Heart left ventricle (tissue), 13 donors: ENCODE measurements at regions not wholly inside any gene's neighbourhood (a gene's known extent, or its start where the extent isn't known, plus 50 kb on each side); places are given as distances from the start of the nearest gene placed in this dataset.

ENCODE experiments used
- CTCF ChIP-seq, 12 donors: fragments of 200-600 bp; sonication (generic) in 4 of 12; IDR thresholded peaks; one replicate each; pipeline versions ENCODE4 v1.5.0 to v1.8.0; 2018 to 2022; ENCODE audit warnings: antibody characterized with exemption in 12 of 12, mild to moderate bottlenecking in 5 of 12
- POLR2A ChIP-seq, 2 donors: fragments of 450-650 bp; IDR thresholded peaks; one replicate each; pipeline ENCODE4 v1.6.1; 2017; ENCODE audit warnings: antibody characterized with exemption in 2 of 2, mild to moderate bottlenecking in 2 of 2, moderate library complexity in 2 of 2
- donor health status: ischemic (EF 13 %, LVEDD 7.1; RV severe dilation, severe dysfunction).
- donor health status: DM: no; HTN: yes; CAD: no.
- donor health status: DM: no; HTN: no; CAD: no.
- donor health status: ischemic (EF 25% LVEDD 6.9; RV normal size, moderate dysfunction).
- donor health status: ischemic (EF 25% LVEDD 5.7; RV mildly dilated, moderate dysfunction).
- donor health status: ischemic (EF 35%, LVEDD 5.7; RV mildly dilated, moderate dysfunction).
- donor health status: nonischemic (EF 11% LVEDD 7.7; RV severe dilation, severe dysfunction).
- donor health status: DM: yes; HTN: yes; CAD: no.
- donor health status: PGD.
- donor health status: ischemic (EF 29% LVEDD 5.4; RV normal size, mild dysfunction).
- donor health status: nonischemic (EF 23%, LVEDD 6.1; RV moderate dilation, normal function).

- TF ChIP-seq CTCF (IDR thresholded peaks at IDR 0.05) (no peak), POLR2A (IDR thresholded peaks at IDR 0.05) (no peak)
These were observed 239.8 kb downstream of the IRX2 start for GRCh38 chr5:2511706-2512105.
